SU-DHL-6 (cell line): ENCODE measurements at regions not wholly inside any gene's neighbourhood (a gene's known extent, or its start where the extent isn't known, plus 50 kb on each side); places are given as distances from the start of the nearest gene placed in this dataset.

ENCODE experiments used
- EZH2phosphoT487 ChIP-seq: fragments of 200-600 bp; sonication (generic), shearing (Covaris generic); conservative IDR thresholded peaks from 2 replicates; pipeline ENCODE4 v1.6.1; 2018; ENCODE audit warnings: mild to moderate bottlenecking, antibody characterized with exemption, low read length, moderate library complexity, mixed read lengths
- TF ChIP-seq, protein P1 (sequence below): fragments of 200-600 bp; sonication (generic); IDR thresholded peaks from one replicate; pipeline ENCODE4 v1.5.1; 2017; ENCODE audit warnings: antibody characterized with exemption, mild to moderate bottlenecking, low read length, moderate library complexity; ENCODE audit not compliant: insufficient read depth, poor library complexity, severe bottlenecking

DNA sequence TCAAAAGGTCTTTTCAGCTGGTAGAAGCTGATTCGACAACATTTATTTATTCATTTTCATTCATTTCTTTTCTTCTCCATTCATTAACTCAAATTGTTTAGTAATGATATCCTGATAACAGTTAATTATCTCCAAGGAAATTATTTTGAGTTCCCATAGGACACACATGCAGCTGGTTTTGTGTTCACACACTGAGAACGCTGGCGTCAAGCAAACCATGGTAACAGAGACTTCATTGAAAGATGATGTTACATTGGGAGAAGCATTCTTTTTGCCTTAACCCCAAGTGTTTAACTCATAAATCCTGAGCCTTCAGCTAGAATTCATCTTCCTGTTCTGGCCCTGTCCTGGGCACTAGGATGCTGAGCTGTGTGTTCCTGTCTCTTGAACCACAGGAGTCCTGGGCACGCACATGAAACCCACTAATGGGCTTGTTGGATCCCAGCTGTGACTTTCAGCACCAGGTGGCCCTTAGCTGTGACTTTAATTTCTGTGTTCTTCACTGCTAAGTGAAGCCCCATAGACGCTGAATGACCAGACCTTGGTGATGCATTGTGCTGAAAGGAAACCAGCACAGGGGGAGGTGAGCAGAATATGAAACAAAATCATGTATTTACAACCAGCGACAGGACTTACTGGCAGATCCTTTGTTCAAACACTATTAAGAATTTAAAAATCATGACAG lies 121.5 kb upstream of the PRSS58 start:
- TF ChIP-seq, protein P1, sequence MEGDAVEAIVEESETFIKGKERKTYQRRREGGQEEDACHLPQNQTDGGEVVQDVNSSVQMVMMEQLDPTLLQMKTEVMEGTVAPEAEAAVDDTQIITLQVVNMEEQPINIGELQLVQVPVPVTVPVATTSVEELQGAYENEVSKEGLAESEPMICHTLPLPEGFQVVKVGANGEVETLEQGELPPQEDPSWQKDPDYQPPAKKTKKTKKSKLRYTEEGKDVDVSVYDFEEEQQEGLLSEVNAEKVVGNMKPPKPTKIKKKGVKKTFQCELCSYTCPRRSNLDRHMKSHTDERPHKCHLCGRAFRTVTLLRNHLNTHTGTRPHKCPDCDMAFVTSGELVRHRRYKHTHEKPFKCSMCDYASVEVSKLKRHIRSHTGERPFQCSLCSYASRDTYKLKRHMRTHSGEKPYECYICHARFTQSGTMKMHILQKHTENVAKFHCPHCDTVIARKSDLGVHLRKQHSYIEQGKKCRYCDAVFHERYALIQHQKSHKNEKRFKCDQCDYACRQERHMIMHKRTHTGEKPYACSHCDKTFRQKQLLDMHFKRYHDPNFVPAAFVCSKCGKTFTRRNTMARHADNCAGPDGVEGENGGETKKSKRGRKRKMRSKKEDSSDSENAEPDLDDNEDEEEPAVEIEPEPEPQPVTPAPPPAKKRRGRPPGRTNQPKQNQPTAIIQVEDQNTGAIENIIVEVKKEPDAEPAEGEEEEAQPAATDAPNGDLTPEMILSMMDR, result no peak
- TF ChIP-seq EZH2phosphoT487, result no peak
